B cell (primary cell): ENCODE measurements at regions not wholly inside any gene's neighbourhood (a gene's known extent, or its start where the extent isn't known, plus 50 kb on each side); places are given as distances from the start of the nearest gene placed in this dataset.

Source experiments
- ATAC-seq: fragments of 200-7000 bp; cut with Tn5 transposase; one replicate; pipeline ENCODE4 v1.10.0; 2021; ENCODE audit warnings: low read depth, mild to moderate bottlenecking, moderate number of reproducible peaks, moderate library complexity
- CTCF ChIA-PET: fragments of 350-600 bp; sonication (Branson Sonifier 250); formaldehyde crosslinking; loops from one replicate; lab custom pipeline; 2021; ENCODE audit warnings: antibody characterized with exemption, inconsistent platforms; lab: Charles Lee
- POLR2A ChIA-PET: fragments of 350-600 bp; sonication (Branson Sonifier 250); formaldehyde crosslinking; loops from one replicate; lab custom pipeline; 2021; ENCODE audit warnings: antibody characterized with exemption; lab: Charles Lee
- DNase-seq: peaks from one replicate; pipeline ENCODE4 v3.0.0; 2013
- H2AFZ ChIP-seq: 2 replicates; pipeline ENCODE4 v1.6.1; 2012; ENCODE audit warnings: mild to moderate bottlenecking, low read depth, low read length; ENCODE audit not compliant: insufficient read depth, poor library complexity, severe bottlenecking
- H3K27ac ChIP-seq, 2 donors: 1 replicate in 1 of 2; 2 replicates in 1 of 2; pipeline ENCODE4 v1.5.1; 2012 to 2013; ENCODE audit warnings: low read length in 2 of 2, mild to moderate bottlenecking in 2 of 2, moderate library complexity in 1 of 2
- H3K27me3 ChIP-seq, 4 experiments: fragments of 200-600 bp in 1 of 4; sonication (generic) in 1 of 4; replicated peaks in 1 of 4; 1 replicate in 2 of 4; 2 replicates in 2 of 4; pipeline versions ENCODE4 v1.6.1 to v1.7.0; 2013 to 2016; ENCODE audit warnings: low read length in 3 of 4, mild to moderate bottlenecking in 2 of 4, mixed read lengths in 1 of 4, moderate library complexity in 1 of 4; ENCODE audit not compliant: insufficient read depth in 4 of 4, control insufficient read depth in 3 of 4; ENCODE audit errors: control extremely low read depth in 1 of 4
- H3K36me3 ChIP-seq, 2 experiments: replicated peaks in 1 of 2; 1 replicate in 1 of 2; 2 replicates in 1 of 2; pipeline versions ENCODE4 v1.6.1 to v1.7.1; 2013; ENCODE audit warnings: low read length in 1 of 2; ENCODE audit not compliant: insufficient read depth in 2 of 2, control insufficient read depth in 1 of 2; ENCODE audit errors: control extremely low read depth in 1 of 2, extremely low read depth in 1 of 2
- H3K4me1 ChIP-seq, 2 donors: fragments of 200-600 bp in 1 of 2; sonication (generic) in 1 of 2; 1 replicate in 1 of 2; 2 replicates in 1 of 2; pipeline versions ENCODE4 v1.5.1 to v1.6.1; 2013 to 2017; ENCODE audit warnings: low read length in 2 of 2; ENCODE audit not compliant: control insufficient read depth in 2 of 2, insufficient read depth in 2 of 2
- H3K4me2 ChIP-seq: replicated peaks from 2 replicates; pipeline ENCODE3; 2012; ENCODE audit warnings: mild to moderate bottlenecking, low read depth, low read length; ENCODE audit not compliant: poor library complexity, severe bottlenecking
- H3K4me3 ChIP-seq, 5 experiments: fragments of 200-600 bp in 1 of 5; sonication (generic) in 1 of 5; 1 replicate in 3 of 5; 2 replicates in 2 of 5; pipeline versions ENCODE4 v1.5.1 to v1.7.0; 2011 to 2016; ENCODE audit warnings: low read length in 4 of 5, mild to moderate bottlenecking in 4 of 5, low read depth in 2 of 5, control low read depth in 1 of 5, moderate library complexity in 1 of 5; ENCODE audit not compliant: insufficient read depth in 1 of 5; ENCODE audit errors: control extremely low read depth in 1 of 5, extremely low read depth in 1 of 5
- H3K79me2 ChIP-seq: fragments of 200-600 bp; sonication (generic); one replicate; pipeline ENCODE4 v1.6.0; 2016; ENCODE audit warnings: low read length; ENCODE audit not compliant: control insufficient read depth, insufficient read depth
- H3K9ac ChIP-seq: fragments of 200-600 bp; sonication (generic); 2 replicates; pipeline ENCODE4 v1.6.1; 2017; ENCODE audit warnings: mild to moderate bottlenecking, low read length, moderate library complexity
- H3K9me3 ChIP-seq, 3 donors: one replicate each; pipeline versions ENCODE4 v1.6.1 to v1.7.1; 2013; ENCODE audit warnings: low read length in 2 of 3; ENCODE audit not compliant: control insufficient read depth in 2 of 3, insufficient read depth in 1 of 3; ENCODE audit errors: control extremely low read depth in 1 of 3
- H4K20me1 ChIP-seq: 2 replicates; pipeline ENCODE4 v1.6.0; 2012; ENCODE audit warnings: mild to moderate bottlenecking, low read length; ENCODE audit not compliant: insufficient read depth, control insufficient read depth, poor library complexity, severe bottlenecking
- H3K27ac Mint-ChIP-seq: one replicate; pipeline ENCODE4 v1.8.0; 2021; ENCODE audit warnings: mixed read lengths
- H3K27me3 Mint-ChIP-seq: one replicate; pipeline ENCODE4 v1.8.0; 2021; ENCODE audit warnings: mixed read lengths
- H3K4me1 Mint-ChIP-seq: one replicate; pipeline ENCODE4 v1.8.0; 2021; ENCODE audit warnings: mixed read lengths
- H3K4me3 Mint-ChIP-seq: one replicate; pipeline ENCODE4 v1.8.0; 2021; ENCODE audit warnings: mixed read lengths
- H3K9me3 Mint-ChIP-seq: one replicate; pipeline ENCODE4 v1.8.0; 2022; ENCODE audit warnings: mixed read lengths; ENCODE audit not compliant: insufficient read depth
- EZH2 ChIP-seq: IDR thresholded peaks from 2 replicates; pipeline ENCODE4 v1.6.1; 2012; ENCODE audit warnings: borderline replicate concordance, low read depth, mild to moderate bottlenecking, moderate library complexity, low read length; ENCODE audit not compliant: insufficient read depth, poor library complexity, severe bottlenecking
- WGBS: methylation state at CpG from one replicate; pipeline ENCODE4 v1.1.5; 2013; ENCODE audit warnings: missing lambda C conversion rate; ENCODE audit not compliant: insufficient coverage; 5-methylcytosine and 5-hydroxymethylcytosine counted together
- intact Hi-C: fragments of 100-400 bp; cut with micrococcal nuclease; formaldehyde crosslinking; loops from one replicate; pipeline ENCODE4 v1.10.0; 2022
- TF ChIP-seq, protein P1 (sequence below): fragments of 200-600 bp; IDR thresholded peaks from one replicate; pipeline ENCODE4 v1.8.0; 2022; ENCODE audit warnings: antibody characterized with exemption, mild to moderate bottlenecking

DNA sequence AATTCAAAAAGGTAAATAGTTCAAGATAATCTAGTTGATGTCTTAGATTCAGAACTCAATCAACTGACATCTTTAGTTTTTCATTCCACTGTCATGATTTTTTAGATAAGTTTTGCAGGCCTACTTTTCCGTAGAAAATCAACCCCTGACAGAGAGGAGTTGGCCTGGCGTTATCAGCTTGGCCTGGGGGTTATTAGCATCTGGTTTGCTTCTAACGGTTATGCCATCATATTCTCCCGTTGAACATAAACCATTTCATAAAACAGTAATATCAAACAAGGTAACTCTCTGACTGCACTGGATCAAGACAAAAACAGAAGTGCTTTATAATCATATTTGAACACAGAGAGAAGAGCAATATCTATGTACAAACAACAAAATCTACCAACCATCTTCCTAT lies 130.8 kb upstream of the PCDH20 start:
- WGBS = 100% methylated on average over 1 of the region's 4 CpGs
- DNase-seq = no peak
- Mint-ChIP-seq H3K27ac (no peak overlapping the region), H3K4me1 (no peaks in the 10 kb centered on the region), H3K4me3 (no peak overlapping the region), H3K9me3 (peaks cover 3% of the 10 kb centered on the region), H3K27me3 (no peaks in the 10 kb centered on the region)
- Histone ChIP-seq H3K9ac (no peak overlapping the region), H3K36me3 (no peaks in the 10 kb centered on the region), H3K4me1 (no peaks in the 10 kb centered on the region), H3K4me2 (no peak overlapping the region), H3K79me2 (no peaks in the 10 kb centered on the region), H3K27me3 (no peaks in the 10 kb centered on the region), H3K4me3 (no peak overlapping the region), H3K27ac (no peak overlapping the region), H4K20me1 (no peaks in the 10 kb centered on the region), H2AFZ (no peak overlapping the region), H3K9me3 (no peaks in the 10 kb centered on the region)
- ATAC-seq = no peak
- intact Hi-C loops = no loop called here
- ChIA-PET CTCF (no interaction called here), POLR2A (no interaction called here)
- TF ChIP-seq, protein P1, sequence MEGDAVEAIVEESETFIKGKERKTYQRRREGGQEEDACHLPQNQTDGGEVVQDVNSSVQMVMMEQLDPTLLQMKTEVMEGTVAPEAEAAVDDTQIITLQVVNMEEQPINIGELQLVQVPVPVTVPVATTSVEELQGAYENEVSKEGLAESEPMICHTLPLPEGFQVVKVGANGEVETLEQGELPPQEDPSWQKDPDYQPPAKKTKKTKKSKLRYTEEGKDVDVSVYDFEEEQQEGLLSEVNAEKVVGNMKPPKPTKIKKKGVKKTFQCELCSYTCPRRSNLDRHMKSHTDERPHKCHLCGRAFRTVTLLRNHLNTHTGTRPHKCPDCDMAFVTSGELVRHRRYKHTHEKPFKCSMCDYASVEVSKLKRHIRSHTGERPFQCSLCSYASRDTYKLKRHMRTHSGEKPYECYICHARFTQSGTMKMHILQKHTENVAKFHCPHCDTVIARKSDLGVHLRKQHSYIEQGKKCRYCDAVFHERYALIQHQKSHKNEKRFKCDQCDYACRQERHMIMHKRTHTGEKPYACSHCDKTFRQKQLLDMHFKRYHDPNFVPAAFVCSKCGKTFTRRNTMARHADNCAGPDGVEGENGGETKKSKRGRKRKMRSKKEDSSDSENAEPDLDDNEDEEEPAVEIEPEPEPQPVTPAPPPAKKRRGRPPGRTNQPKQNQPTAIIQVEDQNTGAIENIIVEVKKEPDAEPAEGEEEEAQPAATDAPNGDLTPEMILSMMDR = no peak
- no peak for TF ChIP-seq EZH2

DNA sequence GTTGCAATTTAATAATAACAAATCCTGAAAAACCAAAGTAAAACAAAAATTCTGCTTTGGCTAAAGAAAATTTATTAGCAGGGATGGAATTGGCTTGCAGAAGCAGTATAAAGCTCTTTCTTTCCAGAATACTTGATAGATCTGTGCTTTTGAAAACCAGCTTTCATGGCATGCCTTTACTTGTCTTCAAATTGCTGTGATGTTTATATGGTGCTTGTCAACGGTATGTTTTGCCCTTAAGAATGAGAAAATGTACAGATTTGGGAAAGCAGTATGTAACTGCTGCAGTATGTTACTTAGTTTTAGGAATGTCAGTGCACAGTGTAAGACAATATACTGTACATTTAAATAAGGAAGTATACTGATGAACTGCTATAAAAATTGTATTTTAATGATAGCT lies 120.8 kb upstream of the PCDH20 start:
- WGBS = 83% methylated on average over 1 of the region's 1 CpG
- intact Hi-C loops = no loop called here
- no peak for DNase-seq
- ChIA-PET POLR2A (no interaction called here), CTCF (no interaction called here)
- no peak overlapping the region for H2AFZ ChIP-seq
- H3K9me3 ChIP-seq = peaks cover 0 to 2% (median 0%) of the 10 kb centered on the region in 3 donors
- H3K79me2 ChIP-seq = no peaks in the 10 kb centered on the region
- H3K4me1 Mint-ChIP-seq = no peaks in the 10 kb centered on the region
- H3K27me3 ChIP-seq = no peaks in the 10 kb centered on the region
- ATAC-seq = no peak
- TF ChIP-seq, protein P1 = no peak
- no peak for TF ChIP-seq EZH2
- no peak overlapping the region for H3K9ac ChIP-seq
- H3K4me3 ChIP-seq = no peak overlapping the region
- H3K4me3 Mint-ChIP-seq = no peak overlapping the region
- H3K4me1 ChIP-seq = no peaks in the 10 kb centered on the region
- no peaks in the 10 kb centered on the region for H3K27me3 Mint-ChIP-seq
- no peak overlapping the region for H3K4me2 ChIP-seq
- H3K27ac ChIP-seq = no peak overlapping the region
- no peaks in the 10 kb centered on the region for H3K9me3 Mint-ChIP-seq
- H4K20me1 ChIP-seq = no peaks in the 10 kb centered on the region
- H3K27ac Mint-ChIP-seq = no peak overlapping the region
- H3K36me3 ChIP-seq = no peaks in the 10 kb centered on the region
